Testis (tissue), 2 donors: ENCODE measurements at regions not wholly inside any gene's neighbourhood (a gene's known extent, or its start where the extent isn't known, plus 50 kb on each side); places are given as distances from the start of the nearest gene placed in this dataset.

ENCODE experiments used
- DNase-seq: peaks from one replicate; pipeline ENCODE4 v3.0.0-alpha.2; 2019
- H3K27ac ChIP-seq, 2 donors: fragments of 200-600 bp; sonication (generic); one replicate each; pipeline ENCODE4 v1.5.1; 2019
- H3K27me3 ChIP-seq: fragments of 200-600 bp; sonication (generic); one replicate; pipeline ENCODE4 v1.5.1; 2019
- H3K36me3 ChIP-seq: fragments of 200-600 bp; sonication (generic); one replicate; pipeline ENCODE4 v1.5.1; 2017; ENCODE audit warnings: low read depth; ENCODE audit errors: missing control alignments
- H3K4me1 ChIP-seq: fragments of 200-600 bp; sonication (generic); one replicate; pipeline ENCODE4 v1.5.1; 2019
- H3K4me3 ChIP-seq, 2 donors: fragments of 200-600 bp; sonication (generic); one replicate each; pipeline ENCODE4 v1.5.1; 2017 to 2019
- H3K9me3 ChIP-seq: fragments of 200-600 bp; sonication (generic); one replicate; pipeline ENCODE4 v1.5.1; 2017
- POLR2A ChIP-seq: fragments of 450-650 bp; IDR thresholded peaks from one replicate; pipeline ENCODE4 v1.6.1; 2017; ENCODE audit warnings: antibody characterized with exemption, mild to moderate bottlenecking, moderate library complexity
- WGBS, 2 donors: methylation state at CpG; one replicate each; pipeline ENCODE4 v1.1.5; 2018; 5-methylcytosine and 5-hydroxymethylcytosine counted together
- intact Hi-C: fragments of 100-400 bp; cut with DNase I; formaldehyde crosslinking; loops from one replicate; pipeline ENCODE4 v1.15.1; 2023; ENCODE audit warnings: low total_unique reads
- TF ChIP-seq, protein P1 (sequence below), 3 experiments: fragments of 450-650 bp in 2 of 3; fragments of 200-600 bp in 1 of 3; sonication (generic) in 1 of 3; IDR thresholded peaks; one replicate each; pipeline ENCODE4 v1.5.1; 2016 to 2019; ENCODE audit warnings: antibody characterized with exemption in 3 of 3, mild to moderate bottlenecking in 2 of 3, moderate library complexity in 1 of 3

- Histone ChIP-seq H3K4me1 (no peaks in the 10 kb centered on the region), H3K9me3 (no peaks in the 10 kb centered on the region), H3K27me3 (no peaks in the 10 kb centered on the region), H3K36me3 (no peaks in the 10 kb centered on the region), H3K27ac (no peak overlapping the region), H3K4me3 (no peak overlapping the region)
- intact Hi-C loops, result no loop called here
- WGBS, 2 donors, result 84% methylated on average over 5 of the region's 5 CpGs
- DNase-seq, result no peak
- TF ChIP-seq POLR2A, result no peak
- TF ChIP-seq, protein P1, sequence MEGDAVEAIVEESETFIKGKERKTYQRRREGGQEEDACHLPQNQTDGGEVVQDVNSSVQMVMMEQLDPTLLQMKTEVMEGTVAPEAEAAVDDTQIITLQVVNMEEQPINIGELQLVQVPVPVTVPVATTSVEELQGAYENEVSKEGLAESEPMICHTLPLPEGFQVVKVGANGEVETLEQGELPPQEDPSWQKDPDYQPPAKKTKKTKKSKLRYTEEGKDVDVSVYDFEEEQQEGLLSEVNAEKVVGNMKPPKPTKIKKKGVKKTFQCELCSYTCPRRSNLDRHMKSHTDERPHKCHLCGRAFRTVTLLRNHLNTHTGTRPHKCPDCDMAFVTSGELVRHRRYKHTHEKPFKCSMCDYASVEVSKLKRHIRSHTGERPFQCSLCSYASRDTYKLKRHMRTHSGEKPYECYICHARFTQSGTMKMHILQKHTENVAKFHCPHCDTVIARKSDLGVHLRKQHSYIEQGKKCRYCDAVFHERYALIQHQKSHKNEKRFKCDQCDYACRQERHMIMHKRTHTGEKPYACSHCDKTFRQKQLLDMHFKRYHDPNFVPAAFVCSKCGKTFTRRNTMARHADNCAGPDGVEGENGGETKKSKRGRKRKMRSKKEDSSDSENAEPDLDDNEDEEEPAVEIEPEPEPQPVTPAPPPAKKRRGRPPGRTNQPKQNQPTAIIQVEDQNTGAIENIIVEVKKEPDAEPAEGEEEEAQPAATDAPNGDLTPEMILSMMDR (IDR thresholded peaks at IDR 0.05), result no peak
These were observed 387.0 kb upstream of the PSMD7 start for GRCh38 chr16:73909529-73910035.

GRCh38 chr16:73891129-73891542, 405.5 kb upstream of the PSMD7 start:
- intact Hi-C loops, result no loop called here
- DNase-seq, result no peak
- 2 to 3% methylated on average over 7 of the region's 7 CpGs for WGBS, 2 donors
- Histone ChIP-seq H3K36me3 (no peaks in the 10 kb centered on the region), H3K4me1 (no peaks in the 10 kb centered on the region), H3K27ac (no peak overlapping the region), H3K9me3 (no peaks in the 10 kb centered on the region), H3K4me3 (no peak overlapping the region), H3K27me3 (peaks cover 3% of the 10 kb centered on the region)
- TF ChIP-seq, protein P1 (IDR thresholded peaks at IDR 0.05), result no peak
- no peak for TF ChIP-seq POLR2A

DNA sequence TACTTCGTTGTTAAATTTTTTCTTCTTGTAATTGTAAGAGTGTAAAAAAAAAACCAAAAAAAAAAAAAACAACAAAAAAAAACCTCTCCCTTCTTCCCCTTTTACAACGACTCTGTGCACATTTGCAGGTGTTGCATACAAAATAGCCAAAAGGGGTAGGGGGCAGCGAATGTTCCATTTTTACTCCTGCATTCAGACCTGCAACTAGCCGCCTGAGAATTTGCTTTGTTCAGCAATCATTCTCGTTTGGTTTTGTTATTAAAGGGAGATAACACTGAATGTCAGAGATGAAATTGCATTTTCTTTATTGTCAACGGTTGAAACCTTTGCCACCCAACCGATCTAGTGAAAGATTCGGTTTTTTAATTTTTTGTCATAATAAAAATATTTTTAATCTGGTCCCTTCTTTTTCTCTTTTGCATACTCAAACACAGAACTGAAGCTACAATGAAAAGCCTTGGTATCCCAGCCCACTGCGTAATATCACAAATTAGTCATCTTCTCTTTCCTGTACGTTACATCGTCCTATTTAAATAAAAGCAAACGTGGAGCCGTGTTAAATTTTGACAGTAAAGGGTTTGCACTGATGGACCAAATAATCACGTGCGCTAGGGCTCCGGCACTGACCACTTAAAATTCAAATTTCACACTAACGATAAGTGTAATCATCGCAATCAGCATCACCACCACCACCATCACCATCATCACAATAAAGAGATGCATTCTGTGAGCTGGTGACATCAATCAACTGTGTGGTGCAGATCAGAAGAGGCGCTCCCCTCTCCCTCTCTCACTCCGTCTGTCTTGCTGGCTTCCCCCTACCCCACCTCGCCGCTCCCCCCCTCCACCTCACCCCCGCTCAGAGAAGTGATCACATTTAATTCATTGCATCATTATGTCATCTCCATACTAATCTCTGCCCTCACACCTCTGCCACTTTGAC, 406.2 kb upstream of the PSMD7 start:
- H3K27ac ChIP-seq, result no peak overlapping the region
- DNase-seq, result no peak
- TF ChIP-seq, protein P1 (IDR thresholded peaks at IDR 0.05), result no peak
- no peak for TF ChIP-seq POLR2A
- peaks cover 3% of the 10 kb centered on the region for H3K27me3 ChIP-seq
- 22 to 24% methylated on average over 23 of the region's 23 CpGs for WGBS, 2 donors
- H3K9me3 ChIP-seq, result no peaks in the 10 kb centered on the region
- no peaks in the 10 kb centered on the region for H3K4me1 ChIP-seq
- intact Hi-C loops, result no loop called here
- H3K36me3 ChIP-seq, result no peaks in the 10 kb centered on the region
- no peak overlapping the region for H3K4me3 ChIP-seq

DNA sequence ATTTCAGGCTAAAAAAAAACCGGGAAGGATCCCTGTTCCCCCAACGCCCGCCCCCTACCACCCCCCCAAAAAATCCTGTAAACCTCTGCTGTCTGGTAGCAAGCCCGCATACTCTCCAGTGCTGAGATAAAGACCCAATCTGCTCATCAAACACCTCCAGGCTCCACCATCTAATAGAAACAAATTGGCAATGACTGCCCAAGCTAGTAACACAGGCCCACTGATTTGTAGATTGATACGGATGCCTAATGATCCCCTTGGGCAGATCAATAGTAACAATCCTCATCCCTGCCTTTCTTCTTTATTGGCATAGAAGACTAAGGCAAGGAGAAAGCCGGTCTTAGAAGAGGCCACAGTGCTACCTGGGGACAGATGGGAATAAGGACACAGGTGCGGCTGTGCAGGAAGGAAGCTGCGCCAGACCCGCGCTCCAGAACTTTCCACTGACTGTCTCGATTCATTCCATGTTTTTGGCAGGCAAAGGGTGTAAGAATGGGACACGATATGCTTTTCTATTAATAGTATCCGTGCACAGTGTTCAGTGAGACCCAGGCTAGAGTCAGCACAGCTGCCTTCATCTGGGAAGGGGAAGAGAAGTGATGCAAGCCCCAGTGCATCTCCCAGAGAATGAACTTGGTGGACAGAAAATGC, 407.6 kb upstream of the PSMD7 start:
- Histone ChIP-seq H3K27ac (no peak overlapping the region), H3K4me3 (no peak overlapping the region), H3K9me3 (no peaks in the 10 kb centered on the region), H3K4me1 (no peaks in the 10 kb centered on the region), H3K27me3 (peaks cover 3% of the 10 kb centered on the region), H3K36me3 (no peaks in the 10 kb centered on the region)
- 36 to 38% methylated on average over 11 to 13 of the region's 13 CpGs for WGBS, 2 donors
- no peak for DNase-seq
- intact Hi-C loops, result no loop called here
- TF ChIP-seq POLR2A, result no peak

DNA sequence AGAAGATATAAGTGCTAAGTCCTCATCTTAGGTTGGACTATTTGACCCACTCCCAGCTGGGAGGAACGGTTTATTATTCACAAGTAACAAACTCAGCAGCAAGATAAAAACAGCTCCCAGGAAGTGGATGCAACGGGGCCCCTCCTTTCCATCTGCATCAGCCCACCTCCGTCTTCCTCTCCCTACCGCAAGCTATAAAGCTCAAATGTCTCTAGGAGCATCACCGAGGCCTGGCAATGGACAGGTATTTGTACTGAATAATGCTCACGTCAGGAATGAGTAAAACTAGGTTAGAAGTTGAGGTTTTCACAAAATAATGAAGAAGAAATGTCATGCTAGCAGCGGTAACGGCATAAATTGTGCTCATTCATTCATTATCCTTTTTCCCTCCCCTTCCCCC, 408.7 kb upstream of the PSMD7 start:
- H3K36me3 ChIP-seq, result no peaks in the 10 kb centered on the region
- no peaks in the 10 kb centered on the region for H3K4me1 ChIP-seq
- peaks cover 3% of the 10 kb centered on the region for H3K27me3 ChIP-seq
- TF ChIP-seq, protein P1 (IDR thresholded peaks at IDR 0.05), result no peak
- no peak for TF ChIP-seq POLR2A
- H3K9me3 ChIP-seq, result no peaks in the 10 kb centered on the region
- no peak for DNase-seq
- intact Hi-C loops, result no loop called here
- 33 to 39% methylated on average over 8 of the region's 8 CpGs for WGBS, 2 donors
- H3K4me3 ChIP-seq, result no peak overlapping the region
- no peak overlapping the region for H3K27ac ChIP-seq
